Fibroblast of skin of right biceps (primary cell): ENCODE measurements at regions not wholly inside any gene's neighbourhood (a gene's known extent, or its start where the extent isn't known, plus 50 kb on each side); places are given as distances from the start of the nearest gene placed in this dataset.

Experiments
- DNase-seq: peaks from one replicate; pipeline ENCODE4 v3.0.0-alpha.2; 2013

DNA sequence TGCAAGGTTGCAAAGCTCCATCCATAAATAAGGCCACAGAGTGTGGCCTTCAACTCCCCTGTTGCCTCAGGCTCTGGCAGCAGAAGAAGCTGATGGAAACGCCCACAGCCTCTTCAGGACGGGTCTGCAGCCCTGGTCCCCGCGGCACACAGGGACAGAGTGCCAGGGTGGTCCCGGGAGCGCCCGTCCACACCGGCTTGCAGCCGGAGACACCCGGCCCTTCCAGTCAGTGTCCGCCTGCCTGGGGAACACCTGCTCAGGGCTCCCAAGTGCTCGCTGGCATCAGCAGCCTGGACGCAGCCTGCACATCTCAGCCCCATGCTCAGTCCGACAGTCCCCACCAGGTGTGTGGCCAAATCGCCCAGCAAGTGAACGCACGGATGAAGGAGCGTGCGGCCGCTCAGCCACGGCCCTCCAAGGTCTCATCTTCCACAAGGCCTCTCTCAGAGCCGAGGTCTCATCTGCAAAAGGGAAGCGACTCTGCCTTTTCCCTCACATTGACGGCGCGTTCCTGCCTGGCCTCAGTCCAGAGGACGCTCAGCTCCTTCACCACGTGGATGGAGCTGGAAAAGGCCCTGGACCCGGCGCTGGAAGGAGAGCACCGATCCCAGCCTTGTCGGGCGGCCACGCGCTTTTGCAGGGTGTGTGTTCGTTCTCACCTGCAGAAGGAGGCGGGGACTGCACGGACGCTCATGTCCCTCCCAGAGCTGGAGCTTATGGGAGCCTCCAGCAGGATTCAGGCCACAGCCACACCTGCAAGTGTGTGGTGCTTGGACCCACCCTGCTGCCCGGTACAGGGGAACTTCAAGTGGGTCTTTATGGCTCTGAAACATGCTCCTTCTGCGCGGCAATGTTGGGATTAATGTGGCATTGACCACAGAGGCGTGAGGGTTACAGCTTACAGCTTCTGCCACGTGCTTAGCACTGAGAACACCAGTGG is 180.4 kb downstream of the DLL1 start:
- DNase-seq = no peak

DNA sequence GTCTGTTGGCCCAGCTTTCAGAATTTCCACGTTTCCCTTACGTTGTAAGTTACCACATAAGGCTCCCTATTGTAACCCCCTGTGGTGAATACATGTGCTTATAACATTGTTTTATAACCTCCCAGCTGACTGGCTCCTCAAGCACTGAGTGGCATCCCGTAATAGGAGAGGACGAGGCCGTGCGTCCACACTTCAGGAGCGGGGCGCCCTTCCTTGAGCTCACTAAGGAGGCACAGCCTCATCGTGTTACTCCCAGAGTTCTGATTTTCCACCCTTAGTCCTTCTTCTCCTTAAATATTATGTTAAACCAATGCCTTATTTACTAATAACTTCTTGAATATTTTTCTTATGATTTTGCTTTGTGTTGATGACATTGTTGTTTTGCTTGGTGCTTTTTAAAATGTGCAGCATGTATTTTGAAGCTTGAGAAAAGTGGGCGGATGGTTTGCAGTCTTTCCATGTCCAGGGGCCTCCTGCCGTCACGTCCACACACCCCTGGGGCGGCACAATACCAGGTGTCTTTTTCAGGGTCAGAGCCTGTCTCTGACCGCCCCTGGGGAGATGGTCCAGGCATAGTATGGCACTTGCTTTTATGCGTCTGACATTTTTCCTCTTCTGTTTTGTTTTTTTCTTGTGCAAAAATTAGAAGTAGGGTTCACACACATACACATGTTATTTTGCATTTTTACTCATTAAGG is 181.8 kb downstream of the DLL1 start:
- DNase-seq = no peak

DNA sequence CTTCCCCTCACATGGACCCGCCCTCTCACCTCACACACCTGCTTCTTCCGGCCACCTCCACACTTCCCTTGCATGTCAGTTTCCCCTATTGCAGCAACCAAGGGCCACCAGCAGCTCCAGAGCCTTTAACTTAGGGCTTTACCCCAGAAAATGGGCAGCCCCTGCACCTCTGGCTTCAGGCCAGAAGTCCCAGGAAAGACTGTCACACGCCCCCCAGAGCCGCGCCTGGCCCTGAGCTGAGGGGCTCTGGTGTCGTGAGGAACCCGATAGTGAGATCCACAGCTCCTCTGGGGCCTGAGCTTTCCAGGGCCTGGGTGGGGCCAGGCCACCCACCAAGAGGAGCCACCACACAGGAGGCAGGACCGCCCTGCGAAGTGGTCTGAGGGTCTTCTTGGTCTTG is 182.4 kb downstream of the DLL1 start:
- DNase-seq = no peak

DNA sequence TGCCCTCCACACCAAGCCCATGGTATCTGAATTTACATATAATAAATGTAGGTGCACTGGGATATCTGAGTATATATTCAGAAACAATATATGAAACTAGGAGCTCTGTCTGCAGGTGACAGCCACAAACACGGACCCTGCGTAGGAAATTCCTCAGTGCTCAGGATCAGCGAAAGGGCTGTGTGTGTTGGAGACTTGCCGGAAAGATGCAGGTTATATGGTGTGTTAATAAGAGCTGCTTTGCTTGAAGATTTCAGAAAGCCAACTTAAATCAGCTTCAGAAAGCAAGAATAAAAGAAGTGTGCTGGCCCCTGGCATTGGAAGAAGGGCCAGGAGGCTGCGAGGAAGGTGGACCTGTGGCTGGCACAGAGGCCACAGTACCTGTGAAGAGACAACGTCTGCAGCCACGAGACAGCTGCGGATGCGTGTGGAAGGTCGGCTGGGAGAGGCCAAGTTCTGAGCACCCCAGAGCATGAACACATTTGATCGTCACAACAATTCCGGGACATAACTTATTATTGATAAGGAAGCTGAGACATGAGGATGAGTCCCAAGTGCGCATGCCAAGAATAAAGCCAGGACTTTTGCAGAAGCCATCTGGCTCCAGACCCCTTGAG is 183.2 kb downstream of the DLL1 start:
- DNase-seq = no peak

DNA sequence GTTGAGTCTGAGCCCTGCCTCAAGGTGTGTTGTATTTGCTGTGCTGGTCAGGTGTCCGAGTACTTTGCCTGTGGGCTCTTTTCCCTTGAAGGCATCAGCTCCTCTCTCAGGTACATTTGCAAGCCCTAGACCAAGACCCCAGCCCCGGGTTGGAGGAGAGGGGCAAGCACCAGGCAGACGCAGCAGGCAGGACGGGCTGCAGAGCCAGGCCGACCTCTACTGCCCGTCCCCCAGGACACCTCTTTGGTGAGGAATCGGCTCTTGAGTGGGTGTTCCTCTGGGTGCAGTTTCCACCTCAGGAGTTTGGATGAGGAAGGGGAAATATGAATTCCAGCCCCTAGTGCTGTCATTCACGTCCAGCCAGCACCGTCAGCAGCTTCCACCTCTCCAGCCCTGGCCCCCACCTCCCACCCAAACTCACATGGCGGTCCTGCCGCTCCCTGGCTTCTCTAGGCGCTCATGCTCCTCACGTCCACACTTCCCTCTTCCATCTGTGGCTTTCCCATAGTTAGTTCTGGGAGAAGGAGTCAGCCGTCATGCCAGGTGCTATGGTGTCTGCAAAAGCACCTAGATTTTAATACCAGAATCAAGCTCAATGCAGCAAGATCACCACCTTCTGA is 183.9 kb downstream of the DLL1 start:
- no peak for DNase-seq

DNA sequence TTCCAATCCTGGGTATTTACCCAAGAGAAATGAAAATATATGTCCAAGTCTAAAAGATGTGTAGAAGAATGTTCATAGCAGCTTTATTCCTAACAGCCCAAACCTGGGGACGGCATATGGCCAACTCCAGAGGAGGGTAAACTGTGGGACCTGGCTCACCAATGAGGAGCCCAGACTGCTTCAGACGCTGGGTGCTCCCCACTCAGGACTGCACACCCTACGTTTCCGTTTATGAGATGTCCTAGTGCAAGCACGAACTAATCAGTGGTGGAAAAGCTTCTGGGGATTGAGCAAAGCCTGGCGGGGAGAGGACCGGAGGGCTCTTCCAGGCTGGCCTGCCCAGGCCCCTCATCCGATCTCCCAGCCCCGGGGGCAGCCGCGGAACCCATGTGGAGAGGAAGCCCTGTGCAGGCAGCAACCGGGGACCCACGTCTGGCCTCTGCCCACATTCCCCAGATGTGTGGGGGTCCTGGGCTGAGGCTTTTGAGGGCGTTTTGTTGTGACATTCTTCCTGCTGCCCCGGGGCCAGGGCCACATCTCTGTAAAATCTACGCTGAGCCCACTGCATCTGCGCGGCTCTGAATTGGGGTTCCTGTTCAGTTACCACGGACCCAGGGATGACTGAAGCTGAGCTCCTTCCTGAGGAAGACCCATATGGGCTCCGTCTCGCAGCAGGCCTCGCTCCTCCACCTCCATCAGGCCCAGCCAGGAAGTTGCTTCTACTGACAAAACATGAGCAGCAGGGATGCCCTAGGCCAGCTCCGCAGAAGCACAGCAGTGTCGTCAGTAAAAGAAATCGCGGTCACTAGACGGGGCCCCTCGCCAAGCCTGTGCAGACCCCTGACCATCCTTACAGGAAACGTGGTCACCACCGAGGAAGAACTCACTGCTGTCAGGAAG is 188.0 kb downstream of the DLL1 start:
- DNase-seq = no peak

DNA sequence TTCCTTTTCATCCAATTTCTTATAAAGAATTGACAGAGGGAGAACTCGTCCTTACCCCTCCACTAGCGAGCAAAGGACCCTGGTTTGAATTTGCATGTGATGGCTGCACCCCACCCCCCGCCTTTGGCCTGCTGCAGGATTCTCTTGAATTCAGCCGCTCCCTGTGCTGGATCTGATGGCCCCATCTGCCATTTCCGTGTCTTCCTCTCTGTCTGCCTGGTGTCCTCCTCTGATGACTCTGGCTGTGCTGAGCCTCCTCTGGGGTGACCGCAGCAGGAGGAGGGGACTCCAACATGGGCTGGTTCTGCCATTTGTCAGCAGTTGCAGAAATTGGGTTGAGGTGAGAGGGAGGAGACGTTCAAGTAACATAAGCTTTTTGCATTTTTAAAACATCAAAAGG is 188.8 kb downstream of the DLL1 start:
- no peak for DNase-seq

DNA sequence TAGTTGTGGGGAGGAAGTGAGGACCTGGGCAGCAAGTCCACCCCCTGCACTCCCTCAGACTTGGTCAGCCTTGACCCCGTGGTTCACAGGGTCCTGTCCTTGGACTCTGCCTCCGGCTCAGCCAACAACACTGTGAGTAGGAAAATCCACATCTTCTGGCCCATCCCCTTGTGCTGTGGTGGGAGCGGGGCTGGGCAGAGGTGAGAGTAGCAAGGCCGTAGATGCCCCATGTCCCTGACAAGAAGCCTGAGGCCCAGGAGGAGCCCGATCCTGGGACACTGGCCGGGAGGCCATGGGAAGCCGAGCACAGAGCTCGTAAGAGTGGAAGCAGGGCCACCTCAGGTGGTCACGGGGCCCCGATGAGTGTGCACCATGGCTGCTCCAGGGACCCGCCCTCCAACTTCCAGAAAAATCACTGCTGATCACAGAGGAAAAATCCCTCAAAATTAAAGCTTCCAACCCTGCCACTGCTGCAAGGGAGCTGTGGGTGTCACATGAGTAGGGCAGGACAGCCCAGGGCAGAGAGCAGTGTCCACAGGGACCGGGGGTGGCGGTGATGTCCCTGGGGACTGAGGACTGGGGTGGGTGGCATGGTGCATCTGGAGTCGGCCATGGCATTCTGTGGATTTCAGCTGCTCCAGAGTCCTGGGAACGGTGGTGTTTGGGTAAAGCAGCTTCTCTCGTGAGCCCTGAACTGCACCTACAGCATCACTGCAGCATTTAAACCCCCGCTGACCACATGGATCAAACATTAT is 189.4 kb downstream of the DLL1 start:
- DNase-seq = no peak

DNA sequence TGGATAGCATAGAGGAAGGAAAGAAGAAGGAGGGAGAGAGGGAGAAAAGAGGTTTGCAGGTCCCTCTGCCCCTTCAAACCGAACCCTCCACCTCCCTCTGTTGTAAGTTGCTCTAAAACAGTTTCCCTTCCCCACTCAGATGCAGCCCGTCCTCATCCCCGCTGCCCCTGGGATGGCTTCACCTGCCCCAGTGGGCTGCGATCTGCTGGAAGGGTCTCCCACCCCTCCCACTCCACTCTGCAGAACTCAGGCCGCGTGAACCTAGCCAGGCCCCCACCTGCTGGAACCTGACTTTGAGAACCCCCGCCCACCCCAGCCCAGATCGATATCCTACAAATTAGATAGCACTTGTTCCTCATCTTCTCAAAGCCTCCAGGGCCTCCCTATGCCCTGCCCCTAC is 190.8 kb downstream of the DLL1 start:
- no peak for DNase-seq

DNA sequence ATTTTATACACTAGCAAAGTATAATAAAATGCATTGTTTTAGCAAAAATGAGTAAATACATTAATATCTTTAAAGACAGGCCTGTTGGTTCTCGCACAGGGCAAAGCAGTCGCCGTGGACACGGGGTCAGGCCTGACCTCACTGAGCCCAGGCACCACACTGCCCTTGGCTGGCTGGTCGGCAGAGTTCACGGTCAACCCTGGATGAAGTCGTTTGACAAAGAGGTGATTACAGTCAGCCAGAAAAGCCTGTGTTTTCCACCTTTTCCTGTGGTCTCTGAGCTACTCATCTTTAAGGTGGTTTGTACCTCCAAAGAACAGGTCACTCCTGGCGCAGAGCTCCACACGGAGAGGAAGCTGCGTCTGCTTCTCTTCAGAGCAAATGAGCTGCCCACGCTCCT is 191.5 kb downstream of the DLL1 start:
- no peak for DNase-seq

DNA sequence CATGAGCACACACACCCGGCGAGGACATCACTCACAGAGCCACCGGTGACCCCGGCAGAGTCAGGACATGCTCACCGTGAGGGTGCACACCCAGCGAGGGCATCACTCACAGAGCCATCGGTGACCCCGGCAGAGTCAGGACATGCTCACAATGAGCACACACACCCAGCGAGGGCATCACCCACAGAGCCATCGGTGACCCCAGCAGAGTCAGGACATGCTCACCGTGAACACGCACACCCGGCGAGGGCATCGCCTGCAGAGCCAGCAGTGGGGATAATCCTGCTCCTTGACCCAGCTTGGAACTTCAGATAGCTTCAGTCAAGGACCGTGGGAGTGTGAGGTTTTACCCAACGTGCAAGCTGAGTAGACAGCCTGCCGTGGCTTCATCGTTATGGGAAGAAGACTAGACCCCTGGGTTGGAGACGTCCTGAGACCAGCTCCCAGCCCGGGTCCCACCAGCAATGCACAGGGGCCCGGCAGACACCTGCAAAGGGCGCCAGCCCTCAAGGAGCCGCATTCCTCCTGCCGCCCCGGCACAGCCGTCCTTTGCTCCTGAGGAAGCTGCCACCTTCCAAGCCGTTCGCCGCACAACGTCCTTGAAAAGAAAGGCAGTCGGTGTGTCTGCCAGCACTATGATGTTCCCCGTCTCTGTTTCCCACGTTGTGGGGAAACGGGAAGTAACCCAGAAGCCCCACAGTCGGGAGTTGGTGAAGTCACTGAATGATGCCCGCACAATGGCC is 192.3 kb downstream of the DLL1 start:
- DNase-seq = no peak

DNA sequence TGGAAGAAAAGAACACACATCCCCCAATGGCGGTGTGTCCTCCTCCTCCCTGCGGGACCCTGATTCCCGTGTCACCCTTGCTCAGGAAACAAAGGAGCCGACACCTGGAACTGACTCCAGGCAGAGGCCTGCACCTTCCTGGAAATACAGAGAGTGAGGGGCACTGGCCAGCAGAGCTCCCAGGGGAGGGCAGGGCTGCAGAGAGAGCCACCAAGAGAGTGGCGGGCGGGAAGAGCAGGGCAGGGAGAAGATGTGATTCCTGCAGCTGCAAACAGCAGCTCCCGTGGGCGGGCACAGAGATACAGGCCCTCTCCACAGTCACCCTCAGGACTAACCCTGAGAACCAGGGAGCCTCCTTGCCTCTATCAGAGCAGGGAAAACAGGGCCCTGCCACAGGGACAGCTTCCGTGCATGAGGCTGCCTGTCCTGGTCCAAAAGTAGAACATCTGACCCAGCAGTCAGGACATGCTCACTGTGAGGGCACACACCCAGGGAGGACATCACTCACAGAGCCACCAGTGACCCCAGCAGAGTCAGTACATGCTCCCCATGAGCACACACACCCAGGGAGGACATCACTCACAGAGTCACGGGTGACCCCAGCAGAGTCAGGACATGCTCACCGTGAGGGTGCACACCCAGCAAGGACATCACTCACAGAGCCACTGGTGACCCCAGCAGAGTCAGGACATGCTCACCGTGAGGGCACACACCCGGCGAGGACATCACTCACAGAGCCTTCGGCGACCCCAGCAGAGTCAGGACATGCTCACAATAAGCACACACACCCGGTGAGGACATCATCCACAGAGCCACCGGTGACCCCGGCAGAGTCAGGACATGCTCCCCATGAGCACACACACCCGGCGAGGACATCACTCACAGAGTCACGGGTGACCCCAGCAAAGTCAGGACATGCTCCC is 193.1 kb downstream of the DLL1 start:
- no peak for DNase-seq

DNA sequence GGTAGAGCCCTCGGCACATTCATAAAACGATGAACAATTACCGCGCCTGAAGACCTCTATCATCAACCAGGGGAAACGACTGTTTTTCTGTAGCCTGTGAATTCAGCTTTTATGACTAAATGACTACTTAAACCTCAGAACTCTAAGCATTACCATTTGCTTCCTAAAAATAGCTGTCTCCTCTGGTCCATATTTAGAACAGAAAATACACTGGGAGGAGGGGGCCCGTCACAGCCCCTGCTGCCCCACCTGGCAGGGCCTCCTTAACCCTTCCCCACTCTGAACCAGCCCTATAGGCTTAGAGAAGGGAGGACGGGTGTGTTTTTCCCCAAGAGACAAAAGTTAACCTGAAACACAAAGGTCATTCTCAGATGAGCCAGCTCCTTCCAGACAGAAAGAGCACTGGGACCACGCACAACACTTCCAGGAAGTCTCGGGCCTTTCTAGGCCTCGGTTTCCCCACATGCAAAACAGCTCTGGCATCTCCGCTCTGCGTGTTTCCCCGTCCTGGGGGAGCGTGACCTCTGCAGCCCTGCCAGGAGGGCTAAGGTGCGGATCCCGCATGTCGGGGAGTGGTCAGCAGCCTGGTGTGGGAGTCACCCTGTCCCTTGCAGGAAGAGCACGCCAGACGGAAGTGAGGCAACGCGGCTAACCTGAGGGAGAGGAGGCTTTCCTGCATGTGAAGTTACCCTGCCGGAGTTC is 193.9 kb downstream of the DLL1 start:
- no peak for DNase-seq

DNA sequence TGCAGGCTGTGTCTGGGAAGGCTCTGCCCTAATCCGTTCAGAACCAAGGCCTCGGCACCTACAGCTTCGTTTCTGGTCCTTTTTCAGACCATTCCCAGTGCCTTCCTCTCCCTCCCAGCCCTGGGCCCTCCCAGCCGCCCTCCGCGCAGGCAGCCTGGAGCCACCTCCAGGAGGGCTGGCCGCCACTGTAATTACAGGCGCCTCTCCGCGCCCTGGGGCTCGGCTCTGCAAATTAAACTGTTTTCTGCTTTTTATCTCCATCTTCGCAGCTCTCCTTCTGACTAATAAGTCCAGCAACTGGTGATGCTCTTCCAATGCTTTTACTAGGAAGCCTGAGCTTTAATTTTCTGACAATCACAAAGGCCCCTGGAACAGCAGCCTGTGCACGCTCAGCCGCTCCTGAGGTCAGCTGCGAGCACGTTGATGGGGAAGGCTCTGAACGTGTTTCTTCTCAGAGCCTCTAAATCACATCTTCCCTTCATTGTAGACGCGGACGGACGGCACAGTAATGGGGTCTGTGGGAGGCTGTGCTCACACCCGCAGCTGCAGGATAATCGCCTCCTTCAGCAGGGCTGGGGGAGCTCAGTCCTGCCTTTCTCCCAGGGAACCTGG is 194.6 kb downstream of the DLL1 start:
- DNase-seq = no peak

DNA sequence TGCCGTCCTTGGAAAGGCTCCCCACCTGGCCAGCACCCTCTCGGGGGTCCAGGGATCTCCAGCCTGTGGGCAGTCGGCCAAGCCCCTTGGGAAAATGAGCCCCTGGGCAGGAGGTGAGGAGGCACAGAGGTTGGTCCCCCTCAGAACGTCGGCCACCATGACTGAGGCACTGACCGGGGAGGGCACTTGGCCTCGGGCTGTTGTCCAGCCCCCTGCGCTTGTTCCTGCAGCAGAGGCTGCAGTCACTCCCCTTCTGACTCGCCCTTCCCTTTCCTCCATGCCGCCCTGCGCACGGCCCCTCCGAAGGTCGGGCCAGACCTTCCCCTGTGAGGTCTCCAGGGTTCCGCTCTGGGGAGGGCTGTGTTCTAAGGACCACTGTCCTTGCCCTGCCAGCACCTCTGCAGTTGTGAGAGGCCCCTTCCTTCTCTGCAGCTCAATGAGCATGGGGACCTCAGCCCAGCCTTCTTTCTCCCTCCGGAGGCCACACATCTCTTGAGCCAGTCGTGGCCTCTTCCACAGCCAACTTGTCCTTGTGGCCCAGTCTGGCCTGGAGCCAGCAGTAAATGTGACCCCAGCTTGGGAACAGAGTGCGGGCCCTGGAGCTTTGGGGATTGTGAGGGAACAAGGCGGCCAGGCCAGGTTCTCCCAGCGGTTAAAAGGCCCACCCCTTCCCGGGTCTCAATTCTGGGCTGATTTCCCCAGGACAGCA is 195.5 kb downstream of the DLL1 start:
- DNase-seq = no peak

DNA sequence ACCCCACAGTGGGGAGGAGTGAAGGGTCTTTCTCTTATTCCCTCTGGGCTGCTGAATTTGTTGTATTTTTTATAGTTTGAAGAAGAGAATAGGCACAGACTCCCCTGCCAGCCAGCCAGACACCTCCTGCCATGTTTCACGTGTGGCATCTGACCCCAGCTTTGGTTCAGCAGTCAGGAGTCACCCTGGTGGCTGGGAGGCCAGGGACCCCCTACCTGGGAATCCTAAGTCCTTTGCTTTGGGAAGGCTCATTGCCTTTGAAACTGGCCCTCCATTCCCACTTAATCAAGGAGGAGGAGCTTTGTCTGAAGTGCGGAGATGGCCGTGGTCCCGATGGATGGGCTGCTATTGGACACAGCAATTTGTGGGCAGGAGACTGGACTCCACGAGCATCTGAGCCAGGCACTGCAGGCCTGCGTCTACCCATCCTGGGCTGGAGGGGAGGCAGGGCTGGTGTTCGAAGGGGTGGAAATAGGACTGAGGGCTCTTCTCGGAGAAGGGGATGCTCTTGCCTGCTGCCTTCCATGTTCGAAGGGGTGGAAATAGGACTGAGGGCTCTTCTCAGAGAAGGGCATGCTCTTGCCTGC is 196.1 kb downstream of the DLL1 start:
- DNase-seq = no peak
